Nephron progenitor cell (in vitro differentiated cells): ENCODE measurements at regions not wholly inside any gene's neighbourhood (a gene's known extent, or its start where the extent isn't known, plus 50 kb on each side); places are given as distances from the start of the nearest gene placed in this dataset.
A peak's percentile ranks its signal among the peaks of the same experiment; 100 is the strongest.

ENCODE experiments used
- DNase-seq: peaks from one replicate; pipeline ENCODE4 v3.0.0; 2021
- H3K27ac Mint-ChIP-seq: 2 replicates; pipeline ENCODE4 v1.8.0; 2021; ENCODE audit warnings: mild to moderate bottlenecking, moderate library complexity, mixed read lengths
- H3K27me3 Mint-ChIP-seq: 2 replicates; pipeline ENCODE4 v1.8.0; 2021; ENCODE audit warnings: mild to moderate bottlenecking, low read depth, mixed read lengths; ENCODE audit not compliant: poor library complexity
- H3K36me3 Mint-ChIP-seq: 2 replicates; pipeline ENCODE4 v1.8.0; 2021; ENCODE audit warnings: low read depth, mixed read lengths
- H3K4me1 Mint-ChIP-seq: 2 replicates; pipeline ENCODE4 v1.8.0; 2021; ENCODE audit warnings: mixed read lengths
- H3K4me3 Mint-ChIP-seq: 2 replicates; pipeline ENCODE4 v1.8.0; 2021; ENCODE audit warnings: mild to moderate bottlenecking, moderate library complexity, mixed read lengths
- H3K9me3 Mint-ChIP-seq: 2 replicates; pipeline ENCODE4 v1.8.0; 2021; ENCODE audit warnings: mild to moderate bottlenecking, moderate library complexity, mixed read lengths
- CTCF ChIP-seq: fragments of 200-600 bp; sonication (generic); IDR thresholded peaks from 2 replicates; pipeline ENCODE4 v1.5.0; 2021; ENCODE audit warnings: antibody characterized with exemption

DNA sequence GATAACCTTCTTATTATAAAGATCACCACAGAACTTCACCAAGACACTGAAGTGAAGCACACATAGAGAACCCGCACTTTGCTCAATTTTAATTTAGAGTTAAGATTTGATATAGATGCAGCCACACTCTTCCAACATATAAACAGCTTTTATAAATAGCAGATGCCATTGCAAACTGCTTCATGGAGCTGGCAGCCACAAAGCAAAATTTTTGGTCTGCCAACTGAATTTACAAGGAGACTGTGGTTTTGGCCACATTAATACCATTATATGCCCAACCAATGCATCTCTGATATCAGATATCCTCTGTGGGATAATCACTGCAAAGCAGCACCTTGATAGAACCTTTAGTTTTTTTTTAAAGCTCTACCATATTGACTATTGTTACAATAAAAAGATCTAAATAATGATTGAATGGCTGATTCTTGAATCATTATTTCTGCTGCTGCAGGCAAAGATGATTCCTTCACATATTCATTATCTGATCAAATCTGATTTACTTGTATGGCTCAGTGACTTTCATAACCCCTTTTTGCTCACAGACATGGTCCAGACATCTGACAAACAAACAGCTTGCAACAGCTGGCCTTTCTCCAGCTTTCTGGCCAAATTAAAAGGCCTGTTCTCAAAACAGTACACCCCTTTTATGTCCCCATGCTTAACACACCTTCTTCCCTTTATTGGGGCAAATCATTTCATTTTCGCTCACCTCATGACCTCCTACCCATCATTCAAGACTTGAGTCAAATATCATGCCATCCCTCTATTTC lies 88.4 kb downstream of the METTL4 start:
- no peak for DNase-seq
- peaks cover 7% of the 10 kb centered on the region for H3K27me3 Mint-ChIP-seq
- H3K4me3 Mint-ChIP-seq: no peak overlapping the region
- H3K9me3 Mint-ChIP-seq: peaks cover 14% of the 10 kb centered on the region
- H3K27ac Mint-ChIP-seq: no peak overlapping the region
- H3K36me3 Mint-ChIP-seq: peaks cover 14% of the 10 kb centered on the region
- TF ChIP-seq CTCF: no peak
- peaks cover 30% of the 10 kb centered on the region for H3K4me1 Mint-ChIP-seq

DNA sequence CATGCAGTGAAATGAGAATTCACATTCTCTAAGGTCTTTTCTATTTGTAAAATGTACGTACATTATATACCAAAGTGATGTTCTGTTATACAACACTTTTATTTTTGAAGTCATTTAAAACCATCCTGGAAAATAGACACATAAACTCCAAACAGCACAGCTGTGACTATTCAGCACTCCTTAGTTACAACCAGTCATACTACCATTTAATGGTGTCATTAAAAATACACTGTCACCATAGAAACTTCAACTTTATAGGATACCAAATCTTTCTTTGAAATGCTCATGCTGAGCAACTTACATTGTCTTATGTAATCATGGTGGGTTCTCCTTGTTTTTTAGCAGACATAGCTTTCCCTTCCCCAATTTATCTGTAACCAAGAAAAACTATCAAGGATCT lies 85.3 kb downstream of the METTL4 start:
- Mint-ChIP-seq H3K4me3 (no peak overlapping the region), H3K4me1 (peaks cover 45% of the 10 kb centered on the region), H3K9me3 (peaks cover under 1% of the 10 kb centered on the region), H3K27ac (peak overlapping the region; percentile 97), H3K36me3 (peaks cover under 1% of the 10 kb centered on the region), H3K27me3 (no peaks in the 10 kb centered on the region)
- no peak for TF ChIP-seq CTCF
- no peak for DNase-seq

DNA sequence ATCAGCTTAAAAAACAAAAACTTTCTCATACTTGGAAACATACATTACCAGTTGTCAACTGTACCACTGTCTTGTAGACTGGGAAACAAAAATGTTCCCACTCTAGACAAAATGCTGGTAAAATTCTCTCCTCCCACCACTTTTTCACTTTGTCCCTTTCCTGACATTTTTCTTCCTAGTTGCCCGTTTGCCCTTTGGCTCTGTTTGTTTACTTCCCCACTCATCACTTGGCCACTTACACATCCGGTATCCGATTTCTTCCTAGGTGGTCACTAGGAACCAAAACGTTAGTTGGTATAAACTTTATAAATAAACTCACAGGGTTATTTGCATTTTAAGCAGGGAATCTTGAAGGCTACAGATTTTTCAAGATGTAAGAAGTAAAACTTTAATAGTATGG lies 84.9 kb downstream of the METTL4 start:
- Mint-ChIP-seq H3K27me3 (no peaks in the 10 kb centered on the region), H3K27ac (peak overlapping the region; percentile 97), H3K4me1 (peaks cover 45% of the 10 kb centered on the region), H3K36me3 (no peaks in the 10 kb centered on the region), H3K9me3 (peaks cover 1% of the 10 kb centered on the region), H3K4me3 (no peak overlapping the region)
- no peak for TF ChIP-seq CTCF
- DNase-seq: no peak
